Vagina (tissue), 2 donors: ENCODE measurements at regions not wholly inside any gene's neighbourhood (a gene's known extent, or its start where the extent isn't known, plus 50 kb on each side); places are given as distances from the start of the nearest gene placed in this dataset.

Experiments
- DNase-seq, 2 donors: peaks; one replicate each; pipeline ENCODE4 v3.0.0-alpha.2; 2017; ENCODE audit errors: extremely low spot score in 2 of 2
- H3K27ac ChIP-seq: fragments of 200-600 bp; sonication (generic); one replicate; pipeline ENCODE4 v1.5.1; 2019
- H3K27me3 ChIP-seq: fragments of 200-600 bp; sonication (generic); one replicate; pipeline ENCODE4 v1.5.1; 2019
- H3K36me3 ChIP-seq, 2 donors: fragments of 200-600 bp; sonication (generic); one replicate each; pipeline ENCODE4 v1.5.1; 2017 to 2019
- H3K4me1 ChIP-seq: fragments of 200-600 bp; sonication (generic); one replicate; pipeline ENCODE4 v1.5.1; 2019
- H3K4me3 ChIP-seq, 2 donors: fragments of 200-600 bp; sonication (generic); 1 replicate in 1 of 2; 2 replicates in 1 of 2; pipeline ENCODE4 v1.5.1; 2016 to 2019
- H3K9me3 ChIP-seq: fragments of 200-600 bp; sonication (generic); one replicate; pipeline ENCODE4 v1.5.1; 2019
- CTCF ChIP-seq, 3 experiments: fragments of 450-650 bp in 2 of 3; fragments of 200-600 bp in 1 of 3; sonication (generic) in 1 of 3; IDR thresholded peaks; one replicate each; pipeline ENCODE4 v1.5.1; 2017 to 2019; ENCODE audit warnings: antibody characterized with exemption in 3 of 3, mild to moderate bottlenecking in 2 of 3, moderate library complexity in 2 of 3
- POLR2A ChIP-seq, 2 donors: fragments of 450-650 bp; IDR thresholded peaks; one replicate each; pipeline ENCODE4 v1.6.1; 2017; ENCODE audit warnings: antibody characterized with exemption in 2 of 2, mild to moderate bottlenecking in 2 of 2, moderate library complexity in 2 of 2
- POLR2AphosphoS5 ChIP-seq, 2 donors: sonication (generic); formaldehyde crosslinking; IDR thresholded peaks; one replicate each; pipeline ENCODE4 v1.9.0; 2017; ENCODE audit warnings: antibody characterized with exemption in 2 of 2, mild to moderate bottlenecking in 2 of 2, low read depth in 1 of 2; ENCODE audit not compliant: insufficient read depth in 1 of 2
- intact Hi-C: fragments of 100-400 bp; cut with DNase I; formaldehyde crosslinking; loops from one replicate; pipeline ENCODE4 v1.15.1; 2023

GRCh38 chr15:93649691-93650235, 560.8 kb upstream of the RGMA start:
- intact Hi-C loops: no loop called here
- TF ChIP-seq POLR2A (IDR thresholded peaks at IDR 0.05): no peak
- no peak for TF ChIP-seq POLR2AphosphoS5 (IDR thresholded peaks at IDR 0.05; ENCODE audit: insufficient read depth in 1 of 2, low read depth in 1 of 2)
- no peak for TF ChIP-seq CTCF (IDR thresholded peaks at IDR 0.05)
- no peaks in the 10 kb centered on the region for H3K36me3 ChIP-seq
- H3K4me1 ChIP-seq: no peaks in the 10 kb centered on the region
- H3K27me3 ChIP-seq: no peaks in the 10 kb centered on the region
- no peak overlapping the region for H3K4me3 ChIP-seq
- no peak for DNase-seq
- H3K27ac ChIP-seq: no peak overlapping the region
- H3K9me3 ChIP-seq: no peaks in the 10 kb centered on the region

- H3K4me1 ChIP-seq: no peaks in the 10 kb centered on the region
- TF ChIP-seq CTCF (IDR thresholded peaks at IDR 0.05) (no peak), POLR2A (IDR thresholded peaks at IDR 0.05) (no peak), POLR2AphosphoS5 (IDR thresholded peaks at IDR 0.05; ENCODE audit: insufficient read depth in 1 of 2, low read depth in 1 of 2) (no peak)
- H3K27ac ChIP-seq: no peak overlapping the region
- no peak overlapping the region for H3K4me3 ChIP-seq
- DNase-seq: no peak
- no peaks in the 10 kb centered on the region for H3K9me3 ChIP-seq
- H3K27me3 ChIP-seq: no peaks in the 10 kb centered on the region
- no peaks in the 10 kb centered on the region for H3K36me3 ChIP-seq
- intact Hi-C loops: no loop called here
Measured at GRCh38 chr15:93646193-93646592, 557.2 kb upstream of the RGMA start.

- no peaks in the 10 kb centered on the region for H3K36me3 ChIP-seq
- intact Hi-C loops: no loop called here
- H3K27me3 ChIP-seq: no peaks in the 10 kb centered on the region
- DNase-seq: no peak
- no peaks in the 10 kb centered on the region for H3K4me1 ChIP-seq
- no peaks in the 10 kb centered on the region for H3K9me3 ChIP-seq
- TF ChIP-seq POLR2AphosphoS5 (IDR thresholded peaks at IDR 0.05; ENCODE audit: insufficient read depth in 1 of 2, low read depth in 1 of 2) (no peak), POLR2A (IDR thresholded peaks at IDR 0.05) (no peak), CTCF (IDR thresholded peaks at IDR 0.05) (no peak)
- H3K27ac ChIP-seq: no peak overlapping the region
- H3K4me3 ChIP-seq: no peak overlapping the region
Measured at GRCh38 chr15:93645594-93645993, 556.6 kb upstream of the RGMA start.

GRCh38 chr15:93644595-93644994, 555.6 kb upstream of the RGMA start:
- Histone ChIP-seq H3K4me1 (no peaks in the 10 kb centered on the region), H3K27ac (no peak overlapping the region), H3K9me3 (no peaks in the 10 kb centered on the region), H3K36me3 (no peaks in the 10 kb centered on the region), H3K4me3 (no peak overlapping the region), H3K27me3 (no peaks in the 10 kb centered on the region)
- DNase-seq: no peak
- TF ChIP-seq POLR2AphosphoS5 (IDR thresholded peaks at IDR 0.05; ENCODE audit: insufficient read depth in 1 of 2, low read depth in 1 of 2) (no peak), CTCF (IDR thresholded peaks at IDR 0.05) (no peak), POLR2A (IDR thresholded peaks at IDR 0.05) (no peak)
- intact Hi-C loops: no loop called here

GRCh38 chr15:93640411-93640962, 551.5 kb upstream of the RGMA start:
- Histone ChIP-seq H3K4me1 (no peaks in the 10 kb centered on the region), H3K27me3 (no peaks in the 10 kb centered on the region), H3K27ac (no peak overlapping the region), H3K9me3 (no peaks in the 10 kb centered on the region), H3K36me3 (no peaks in the 10 kb centered on the region), H3K4me3 (no peak overlapping the region)
- TF ChIP-seq POLR2A (IDR thresholded peaks at IDR 0.05) (no peak), POLR2AphosphoS5 (IDR thresholded peaks at IDR 0.05; ENCODE audit: insufficient read depth in 1 of 2, low read depth in 1 of 2) (no peak), CTCF (IDR thresholded peaks at IDR 0.05) (no peak)
- intact Hi-C loops: no loop called here
- DNase-seq: no peak
